GM12878 (cell line): ENCODE measurements at regions not wholly inside any gene's neighbourhood (a gene's known extent, or its start where the extent isn't known, plus 50 kb on each side); places are given as distances from the start of the nearest gene placed in this dataset.

Source experiments
- ATAC-seq: fragments of 200-7000 bp; cut with Tn5 transposase; 3 replicates; pipeline ENCODE4 v1.9.1; 2020; ENCODE audit warnings: mild to moderate bottlenecking, moderate library complexity
- BruUV-seq: library from RNA; stranded (reverse); fragments of 400-500 nt; replicated peaks from 2 replicates; lab custom pipeline; 2021; lab: Mats Ljungman, UMichigan
- CTCF ChIA-PET: fragments of 300-600 bp; sonication (Branson Sonifier 250); formaldehyde crosslinking; extraction: SDS; loops from one replicate; lab custom pipeline; 2021; ENCODE audit warnings: inconsistent platforms; lab: Yijun Ruan, JAX
- POLR2A ChIA-PET: fragments of 350-600 bp; formaldehyde crosslinking; extraction: SDS; loops from one replicate; lab custom pipeline; 2021; ENCODE audit warnings: inconsistent platforms; lab: Charles Lee
- RAD21 ChIA-PET: fragments of 300-600 bp; sonication (Branson Sonifier 250); formaldehyde crosslinking; loops from one replicate; lab custom pipeline; 2023; ENCODE audit warnings: antibody characterized with exemption; ENCODE audit not compliant: unreplicated experiment; lab: Charles Lee
- SMC1A ChIA-PET: fragments of 300-600 bp; sonication (Branson Sonifier 250); formaldehyde crosslinking; loops from one replicate; lab custom pipeline; 2023; ENCODE audit not compliant: unreplicated experiment, uncharacterized antibody; lab: Charles Lee
- DNase-seq: peaks from one replicate; pipeline ENCODE4 v3.0.0-alpha.2; 2011; ENCODE audit warnings: low read depth, low spot score
- FAIRE-seq: peaks from 3 replicates; lab custom pipeline; 2011; peaks lifted over from hg19 to GRCh38; lab: Jason Lieb, UNC
- H2AFZ ChIP-seq: 2 replicates; pipeline ENCODE4 v1.6.0; 2011; ENCODE audit warnings: low read depth, low read length, control low read depth; ENCODE audit not compliant: control insufficient read depth
- H3K27ac ChIP-seq: 2 replicates; pipeline ENCODE4 v1.5.1; 2011; ENCODE audit warnings: control low read depth; ENCODE audit not compliant: control insufficient read depth, insufficient read depth
- H3K27me3 ChIP-seq, 2 experiments: replicated peaks in 1 of 2; 2 replicates each; pipeline versions ENCODE4 v1.6.0 to v1.6.1; 2011; ENCODE audit warnings: low read length in 1 of 2; ENCODE audit not compliant: control insufficient read depth in 2 of 2, insufficient read depth in 2 of 2
- H3K36me3 ChIP-seq, 2 experiments: 2 replicates each; pipeline ENCODE4 v1.5.1; 2011; ENCODE audit warnings: low read length in 1 of 2; ENCODE audit not compliant: control insufficient read depth in 2 of 2, insufficient read depth in 2 of 2
- H3K4me1 ChIP-seq: 2 replicates; pipeline ENCODE4 v1.6.1; 2011; ENCODE audit warnings: mild to moderate bottlenecking, low read length, moderate library complexity, mixed read lengths; ENCODE audit not compliant: control insufficient read depth, insufficient read depth
- H3K4me2 ChIP-seq: 2 replicates; pipeline ENCODE4 v1.6.0; 2011; ENCODE audit warnings: control low read depth; ENCODE audit not compliant: control insufficient read depth, insufficient read depth
- H3K4me3 ChIP-seq: fragments of 200-600 bp; sonication (generic); 2 replicates; pipeline ENCODE4 v1.5.1; 2016
- H3K79me2 ChIP-seq: 2 replicates; pipeline ENCODE4 v1.6.0; 2011; ENCODE audit warnings: low read length; ENCODE audit not compliant: control insufficient read depth, insufficient read depth
- H3K9ac ChIP-seq: 2 replicates; pipeline ENCODE4 v1.8.0; 2011; ENCODE audit warnings: low read length, control low read depth, mixed read lengths; ENCODE audit not compliant: control insufficient read depth, insufficient read depth
- H3K9me3 ChIP-seq: replicated peaks from 3 replicates; pipeline ENCODE4 v1.5.1; 2011; ENCODE audit warnings: mild to moderate bottlenecking, low read length; ENCODE audit not compliant: control insufficient read depth, insufficient read depth
- H4K20me1 ChIP-seq: 2 replicates; pipeline ENCODE4 v1.6.0; 2011; ENCODE audit not compliant: control insufficient read depth, insufficient read depth
- BRCA1 ChIP-seq: IDR thresholded peaks from 2 replicates; pipeline ENCODE4 v1.6.1; 2011; ENCODE audit warnings: low read depth, low read length, improper control_type of control experiment
- MXI1 ChIP-seq: fragments of 150-350 bp; IDR thresholded peaks from 2 replicates; pipeline ENCODE4 v1.6.1; 2011; ENCODE audit warnings: low read depth, mild to moderate bottlenecking, inconsistent platforms, low read length, improper control_type of control experiment
- MYB ChIP-seq: fragments of 150-350 bp; IDR thresholded peaks from 2 replicates; pipeline ENCODE4 v1.6.1; 2014; ENCODE audit warnings: mild to moderate bottlenecking, low read depth, low read length, borderline replicate concordance
- NFXL1 ChIP-seq: fragments of 450-650 bp; IDR thresholded peaks from 2 replicates; pipeline ENCODE4 v1.6.1; 2017; ENCODE audit warnings: antibody characterized with exemption, mild to moderate bottlenecking, borderline replicate concordance
- SMAD5 ChIP-seq: IDR thresholded peaks from 2 replicates; pipeline ENCODE4 v1.6.1; 2016; ENCODE audit warnings: antibody characterized with exemption, low read depth
- ZBTB40 ChIP-seq: fragments of 450-650 bp; IDR thresholded peaks from 2 replicates; pipeline ENCODE4 v1.6.1; 2016; ENCODE audit warnings: mild to moderate bottlenecking, moderate library complexity, borderline replicate concordance
- WGBS: methylation state at CpG from one replicate; pipeline ENCODE4 v1.1.6; 2016; ENCODE audit warnings: low lambda C conversion rate; ENCODE audit not compliant: insufficient replicate concordance, insufficient coverage; ENCODE audit errors: missing lambda C conversion rate; 5-methylcytosine and 5-hydroxymethylcytosine counted together
- in situ Hi-C: fragments of 300-500 bp; cut with MboI; formaldehyde crosslinking; loops from 9 replicates; pipeline ENCODE4 v1.14.3; 2018; ENCODE audit warnings: mixed read lengths
- intact Hi-C: fragments of 100-400 bp; cut with micrococcal nuclease; formaldehyde crosslinking; loops from one replicate; pipeline ENCODE4 v1.14.2; 2022; ENCODE audit not compliant: unreplicated experiment

DNA sequence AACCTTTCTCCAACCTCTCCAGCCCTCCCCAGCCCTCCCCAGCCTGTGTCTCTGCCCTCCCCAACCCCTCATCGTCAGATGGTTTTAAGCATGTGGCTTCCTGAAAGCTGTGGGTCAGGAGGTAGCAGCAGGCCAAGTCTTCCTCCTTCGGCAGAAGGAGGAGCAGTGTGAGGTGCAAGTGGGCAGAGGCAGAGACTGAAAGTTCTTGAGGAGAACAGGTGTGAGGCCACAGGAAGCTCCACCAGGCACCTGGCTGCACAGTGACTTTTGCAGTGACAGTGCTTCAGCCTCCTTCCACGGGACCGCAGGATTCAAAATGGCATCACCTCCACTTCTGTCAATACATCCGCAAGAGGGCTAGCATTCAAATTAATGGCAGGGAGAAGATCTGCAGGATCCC, 203.9 kb upstream of the LEF1 start:
- FAIRE-seq = no peak
- Histone ChIP-seq H3K9ac (no peak overlapping the region), H4K20me1 (no peaks in the 10 kb centered on the region), H3K4me3 (no peak overlapping the region)
- TF ChIP-seq MXI1 = no peak
- TF ChIP-seq, all 136 proteins: peak for 0
- H3K4me1 ChIP-seq = no peaks in the 10 kb centered on the region
- ChIA-PET SMC1A (no interaction called here), CTCF (no interaction called here), POLR2A (no interaction called here), RAD21 (no interaction called here)
- H3K4me2 ChIP-seq = no peak overlapping the region
- H3K27ac ChIP-seq = no peak overlapping the region
- in situ Hi-C loops (no loop called here), intact Hi-C loops (no loop called here)
- H3K79me2 ChIP-seq = no peaks in the 10 kb centered on the region
- DNase-seq = no peak
- 39% methylated on average over 5 of the region's 5 CpGs for WGBS
- no peaks in the 10 kb centered on the region for H3K36me3 ChIP-seq
- H3K9me3 ChIP-seq = no peaks in the 10 kb centered on the region
- no TSS peak for BruUV-seq
- H2AFZ ChIP-seq = no peak overlapping the region
- ATAC-seq = no peak
- H3K27me3 ChIP-seq = peaks cover 1 to 2% of the 10 kb centered on the region in 2 experiments

- POLR2A ChIA-PET = no interaction called here
- no TSS peak for BruUV-seq
- no peaks in the 10 kb centered on the region for H3K36me3 ChIP-seq
- CTCF ChIA-PET = interaction anchor here (0.7 to 1.0 kb wide), 2 partner anchors 20 to 82 kb away, joined by 3 to 4 read pairs; no protein-coding TSS in a partner anchor
- peaks cover 1 to 2% of the 10 kb centered on the region in 2 experiments; a peak in 3 of 4 replicates for H3K27me3 ChIP-seq
- TF ChIP-seq MYB = no peak
- TF ChIP-seq SMAD5 = no peak
- no peak for TF ChIP-seq ZBTB40
- no peak for TF ChIP-seq NFXL1
- no peak for TF ChIP-seq BRCA1
- TF ChIP-seq, all 136 proteins: peak for 0
- SMC1A ChIA-PET = no interaction called here
- in situ Hi-C loops = no loop called here
- no peak for DNase-seq
- Histone ChIP-seq H3K9ac (no peak overlapping the region), H3K4me2 (no peak overlapping the region), H3K27ac (no peak overlapping the region), H4K20me1 (no peaks in the 10 kb centered on the region), H3K4me3 (no peak overlapping the region), H2AFZ (no peak overlapping the region), H3K4me1 (no peaks in the 10 kb centered on the region), H3K9me3 (no peaks in the 10 kb centered on the region), H3K79me2 (no peaks in the 10 kb centered on the region)
- ATAC-seq = no peak
- WGBS = 43% methylated on average over 8 of the region's 8 CpGs
- RAD21 ChIA-PET = no interaction called here
- FAIRE-seq = no peak
- intact Hi-C loops = no loop called here
Observed at GRCh38 chr4:108371282-108371681, 202.6 kb upstream of the LEF1 start.
